ENCODE measurements at regions not wholly inside any gene's neighbourhood (a gene's known extent, or its start where the extent isn't known, plus 50 kb on each side); places are given as distances from the start of the nearest gene placed in this dataset.

DNA sequence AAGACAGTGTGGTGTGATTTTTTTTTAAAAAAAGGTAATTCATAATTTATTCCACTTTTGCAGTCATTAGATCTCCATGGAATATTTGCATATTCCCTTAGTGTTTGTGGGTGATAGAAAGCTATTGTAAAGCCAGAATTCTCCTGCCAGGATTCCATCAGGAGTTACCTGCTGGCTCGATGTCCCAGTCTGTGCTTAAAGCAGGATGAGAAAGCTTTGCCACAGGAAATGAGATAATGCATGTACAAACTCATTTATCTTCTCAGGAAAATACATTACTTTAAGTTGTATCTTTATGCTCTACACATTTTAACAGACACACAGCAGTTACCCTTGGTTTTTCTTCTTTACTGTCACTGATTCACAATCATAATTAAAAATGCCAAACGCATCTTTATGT is 553.0 kb downstream of the CD109 start:
- TF ChIP-seq, protein P1, sequence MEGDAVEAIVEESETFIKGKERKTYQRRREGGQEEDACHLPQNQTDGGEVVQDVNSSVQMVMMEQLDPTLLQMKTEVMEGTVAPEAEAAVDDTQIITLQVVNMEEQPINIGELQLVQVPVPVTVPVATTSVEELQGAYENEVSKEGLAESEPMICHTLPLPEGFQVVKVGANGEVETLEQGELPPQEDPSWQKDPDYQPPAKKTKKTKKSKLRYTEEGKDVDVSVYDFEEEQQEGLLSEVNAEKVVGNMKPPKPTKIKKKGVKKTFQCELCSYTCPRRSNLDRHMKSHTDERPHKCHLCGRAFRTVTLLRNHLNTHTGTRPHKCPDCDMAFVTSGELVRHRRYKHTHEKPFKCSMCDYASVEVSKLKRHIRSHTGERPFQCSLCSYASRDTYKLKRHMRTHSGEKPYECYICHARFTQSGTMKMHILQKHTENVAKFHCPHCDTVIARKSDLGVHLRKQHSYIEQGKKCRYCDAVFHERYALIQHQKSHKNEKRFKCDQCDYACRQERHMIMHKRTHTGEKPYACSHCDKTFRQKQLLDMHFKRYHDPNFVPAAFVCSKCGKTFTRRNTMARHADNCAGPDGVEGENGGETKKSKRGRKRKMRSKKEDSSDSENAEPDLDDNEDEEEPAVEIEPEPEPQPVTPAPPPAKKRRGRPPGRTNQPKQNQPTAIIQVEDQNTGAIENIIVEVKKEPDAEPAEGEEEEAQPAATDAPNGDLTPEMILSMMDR (IDR thresholded peaks at IDR 0.05; ENCODE audit: borderline replicate concordance, control extremely low read depth, extremely low read depth, insufficient read depth, missing control alignments): no peak
- in situ Hi-C loops (cut with MboI; ENCODE audit: low sequenced_read_pairs, unreplicated experiment): no loop called here
- no peak for DNase-seq (ENCODE audit: low spot score)

DNA sequence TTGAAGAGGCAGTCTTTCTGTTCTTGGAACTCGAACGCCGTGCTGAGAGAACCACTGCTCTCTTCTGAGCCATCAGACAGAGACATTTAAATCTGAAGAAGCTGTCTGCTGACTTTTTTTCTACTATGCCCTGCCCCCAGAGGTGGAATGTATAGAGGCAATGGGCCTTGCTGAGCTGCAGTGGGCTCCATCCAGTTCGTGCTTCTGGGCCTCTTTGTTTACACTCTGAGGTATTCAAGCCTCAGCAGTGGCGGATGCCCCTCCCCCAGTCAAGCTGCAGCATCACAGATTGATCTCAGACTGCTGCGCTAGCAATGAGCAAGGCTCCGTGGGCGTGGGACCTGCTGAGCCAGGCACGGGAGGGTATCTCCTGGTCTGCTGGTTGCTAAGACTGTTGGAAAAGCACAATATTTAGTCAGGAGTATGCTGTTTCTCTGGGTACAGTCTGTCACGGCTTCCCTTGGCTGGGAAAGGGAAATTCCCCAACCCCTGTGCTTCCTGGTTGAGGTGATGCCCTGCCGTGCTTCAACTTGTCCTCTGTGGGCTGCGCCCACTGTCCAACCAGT is 526.8 kb downstream of the CD109 start:
- DNase-seq (ENCODE audit: low spot score): no peak
- TF ChIP-seq, protein P1 (IDR thresholded peaks at IDR 0.05; ENCODE audit: borderline replicate concordance, control extremely low read depth, extremely low read depth, insufficient read depth, missing control alignments): no peak
- in situ Hi-C loops (cut with MboI; ENCODE audit: low sequenced_read_pairs, unreplicated experiment): no loop called here

DNA sequence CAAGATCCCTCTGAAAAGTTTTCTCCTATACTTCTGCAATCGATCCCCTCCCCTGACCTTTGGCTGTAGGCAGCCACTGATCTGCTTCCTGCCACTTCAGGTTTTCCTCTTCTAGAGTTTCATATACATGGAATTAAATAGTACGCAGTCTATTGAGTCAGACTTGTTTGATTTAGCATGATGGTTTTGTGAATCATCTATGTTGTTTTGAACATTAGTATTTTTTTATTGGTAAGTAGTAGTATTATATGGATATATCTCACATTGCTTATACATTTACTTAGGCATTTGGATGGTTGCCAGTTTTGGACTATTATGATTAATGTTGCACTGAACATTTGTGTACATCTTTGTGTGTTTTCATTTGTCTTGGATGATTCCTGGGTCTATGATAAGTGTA is 518.0 kb downstream of the CD109 start:
- TF ChIP-seq, protein P1 (IDR thresholded peaks at IDR 0.05; ENCODE audit: borderline replicate concordance, control extremely low read depth, extremely low read depth, insufficient read depth, missing control alignments): no peak
- DNase-seq (ENCODE audit: low spot score): no peak
- in situ Hi-C loops (cut with MboI; ENCODE audit: low sequenced_read_pairs, unreplicated experiment): no loop called here

DNA sequence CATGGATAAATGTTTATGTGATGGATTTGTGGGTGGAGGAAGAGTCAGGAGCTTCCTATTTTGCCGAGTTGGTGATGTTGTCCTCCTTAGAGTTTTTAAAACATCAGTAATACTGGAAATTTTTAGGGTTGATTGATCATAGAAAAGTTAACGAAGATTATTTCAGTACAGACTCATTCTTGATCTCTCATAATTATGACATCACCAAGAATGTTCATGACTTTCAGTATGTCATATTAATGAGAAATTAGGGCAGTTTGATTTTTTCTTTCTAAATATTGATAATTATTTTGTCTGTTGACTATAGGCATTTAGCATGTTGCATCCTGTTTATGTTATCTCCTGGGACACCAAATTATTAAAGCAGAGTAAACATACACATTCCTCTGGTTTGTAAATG is 512.2 kb downstream of the CD109 start:
- TF ChIP-seq, protein P1 (IDR thresholded peaks at IDR 0.05; ENCODE audit: borderline replicate concordance, control extremely low read depth, extremely low read depth, insufficient read depth, missing control alignments): no peak
- in situ Hi-C loops (cut with MboI; ENCODE audit: low sequenced_read_pairs, unreplicated experiment): no loop called here
- DNase-seq (ENCODE audit: low spot score): no peak

DNA sequence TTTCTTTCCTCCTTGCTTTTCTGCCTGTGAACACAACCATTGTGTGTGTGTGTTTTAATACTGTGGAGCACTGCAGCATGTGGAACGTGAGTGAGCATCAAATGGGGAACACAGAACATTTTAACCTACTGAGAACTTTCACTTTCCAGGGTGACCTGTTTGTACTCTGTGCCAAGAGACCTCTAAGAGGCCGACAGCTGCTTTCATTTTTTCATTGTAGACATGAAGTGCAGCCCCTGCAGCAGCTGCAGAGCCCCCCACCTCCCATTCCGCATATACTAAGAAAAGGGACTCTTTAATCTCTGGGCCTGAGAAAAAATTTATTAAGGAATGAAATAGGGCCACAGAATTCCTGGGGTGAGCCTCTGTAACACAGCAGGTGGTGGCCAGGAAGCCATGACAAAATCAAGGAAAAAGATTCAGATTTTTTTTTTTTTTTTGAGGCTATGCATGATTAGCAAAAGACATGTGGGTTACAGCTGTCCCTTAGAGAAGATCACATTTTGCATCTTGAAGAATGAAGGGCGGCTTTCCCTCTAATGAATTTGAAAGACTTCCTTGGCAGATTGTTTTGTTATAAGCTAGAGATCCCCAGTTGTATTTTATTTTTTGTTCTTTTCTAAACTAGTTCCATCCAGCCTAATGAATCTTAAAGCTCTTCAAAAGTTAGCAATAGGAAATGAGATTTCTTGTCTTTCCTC is 503.4 kb downstream of the CD109 start:
- TF ChIP-seq, protein P1 (IDR thresholded peaks at IDR 0.05; ENCODE audit: borderline replicate concordance, control extremely low read depth, extremely low read depth, insufficient read depth, missing control alignments): no peak
- in situ Hi-C loops (cut with MboI; ENCODE audit: low sequenced_read_pairs, unreplicated experiment): no loop called here
- no peak for DNase-seq (ENCODE audit: low spot score)

DNA sequence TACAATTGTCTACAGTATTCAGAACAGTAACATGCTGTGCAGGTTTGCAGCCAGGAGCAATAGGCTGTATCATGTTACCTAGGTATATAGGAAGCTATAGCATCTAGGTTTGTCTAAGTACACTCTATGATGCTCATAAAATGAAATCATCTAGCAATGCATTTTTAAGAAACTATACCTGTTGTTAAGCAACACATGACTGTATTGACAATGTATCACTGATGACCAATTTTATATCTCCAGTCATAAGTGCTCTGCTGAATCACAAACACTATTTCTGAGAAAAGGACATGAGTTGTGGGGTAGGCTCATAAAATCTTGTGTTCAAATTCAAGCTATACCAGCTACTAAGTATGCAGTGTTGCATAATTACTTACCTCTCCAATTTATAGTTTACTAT is 501.3 kb downstream of the CD109 start:
- no peak for DNase-seq (ENCODE audit: low spot score)
- TF ChIP-seq, protein P1 (IDR thresholded peaks at IDR 0.05; ENCODE audit: borderline replicate concordance, control extremely low read depth, extremely low read depth, insufficient read depth, missing control alignments): no peak
- in situ Hi-C loops (cut with MboI; ENCODE audit: low sequenced_read_pairs, unreplicated experiment): no loop called here

Data from GM13976 (cell line).